Keratinocyte (primary cell): ENCODE measurements at regions not wholly inside any gene's neighbourhood (a gene's known extent, or its start where the extent isn't known, plus 50 kb on each side); places are given as distances from the start of the nearest gene placed in this dataset.

ENCODE experiments used
- CTCF ChIP-seq, 3 experiments: IDR thresholded peaks in 1 of 3; conservative IDR thresholded peaks in 1 of 3; optimal IDR thresholded peaks in 1 of 3; 2 replicates in 2 of 3; 3 replicates in 1 of 3; pipeline versions ENCODE3 to v1.5.1; 2011; ENCODE audit warnings: low read length in 3 of 3, mild to moderate bottlenecking in 3 of 3, moderate library complexity in 2 of 3, control low read depth in 1 of 3, inconsistent platforms in 1 of 3; ENCODE audit not compliant: insufficient read depth in 2 of 3; ENCODE audit errors: extremely low read depth in 1 of 3
- EZH2 ChIP-seq: IDR thresholded peaks from one replicate; pipeline ENCODE4 v1.6.1; 2012; ENCODE audit warnings: inconsistent platforms, mild to moderate bottlenecking, low read length, moderate library complexity

GRCh38 chr11:38562562-38562961, 1964.5 kb upstream of the RAG2 start:
- no peak for TF ChIP-seq CTCF (optimal IDR thresholded peaks at IDR 0.05 in 1 of 3, IDR thresholded peaks at IDR 0.05 in 1 of 3, conservative IDR thresholded peaks at IDR 0.05 in 1 of 3; ENCODE audit: extremely low read depth in 1 of 3, insufficient read depth in 2 of 3, low read length in 3 of 3)
- TF ChIP-seq EZH2, result no peak
